IPS-15b (cell line): ENCODE measurements at regions not wholly inside any gene's neighbourhood (a gene's known extent, or its start where the extent isn't known, plus 50 kb on each side); places are given as distances from the start of the nearest gene placed in this dataset.

Experiments
- H3K27me3 ChIP-seq: one replicate; pipeline ENCODE4 v1.6.1; 2013; ENCODE audit warnings: low read length; ENCODE audit not compliant: control insufficient read depth, insufficient read depth
- H3K36me3 ChIP-seq: one replicate; pipeline ENCODE4 v1.6.1; 2013; ENCODE audit warnings: low read length; ENCODE audit not compliant: control insufficient read depth, insufficient read depth
- H3K4me1 ChIP-seq: one replicate; pipeline ENCODE4 v1.6.1; 2013; ENCODE audit warnings: mild to moderate bottlenecking, low read length; ENCODE audit not compliant: control insufficient read depth, insufficient read depth
- H3K4me3 ChIP-seq: one replicate; pipeline ENCODE4 v1.5.1; 2013; ENCODE audit warnings: low read depth, low read length
- H3K9ac ChIP-seq: one replicate; pipeline ENCODE4 v1.6.1; 2013; ENCODE audit warnings: low read depth, mild to moderate bottlenecking, low read length
- H3K9me3 ChIP-seq: one replicate; pipeline ENCODE4 v1.6.1; 2013; ENCODE audit warnings: mild to moderate bottlenecking, low read length; ENCODE audit not compliant: control insufficient read depth, insufficient read depth

DNA sequence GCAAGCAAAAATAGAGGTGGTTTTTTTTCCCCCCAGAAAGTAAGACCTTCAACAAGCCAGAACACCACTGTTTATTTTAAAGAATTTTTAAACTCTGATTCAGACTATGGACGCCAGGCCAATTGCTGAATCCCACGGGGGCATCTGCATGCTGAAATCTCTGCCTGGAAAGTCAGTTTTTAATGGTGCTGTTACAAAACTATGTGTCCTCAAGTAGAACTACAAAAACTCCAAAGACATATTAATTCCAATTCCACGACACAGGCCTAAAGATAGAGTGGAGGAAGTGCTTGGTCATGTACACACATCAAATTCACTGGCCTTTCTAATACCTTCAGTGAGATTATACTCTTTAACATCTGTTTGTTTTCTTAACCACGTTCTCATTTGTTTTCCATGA lies 490.5 kb upstream of the NR2F2 start:
- Histone ChIP-seq H3K9me3 (no peaks in the 10 kb centered on the region), H3K9ac (no peak overlapping the region)

DNA sequence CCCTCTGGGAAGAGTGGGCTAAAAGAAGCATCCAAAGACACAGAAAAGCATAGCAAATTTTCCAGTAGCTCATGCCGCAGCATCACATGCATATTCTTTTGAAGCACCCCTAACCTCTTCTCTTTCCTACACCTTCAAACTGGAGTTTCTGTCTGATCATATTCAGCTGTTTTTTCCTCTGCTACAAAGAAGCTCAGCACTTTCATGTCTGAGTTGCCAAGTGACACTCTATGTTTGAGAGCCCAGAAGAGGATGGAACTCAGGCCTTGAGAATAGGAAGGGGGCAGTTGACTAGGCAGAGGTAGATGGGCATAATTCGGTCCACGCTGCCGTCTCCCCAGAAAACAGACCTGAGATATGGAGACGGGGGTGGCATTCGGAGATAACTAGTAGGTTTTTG lies 489.6 kb upstream of the NR2F2 start:
- Histone ChIP-seq H3K27me3 (no peaks in the 10 kb centered on the region), H3K9me3 (no peaks in the 10 kb centered on the region), H3K4me1 (no peaks in the 10 kb centered on the region)

More for the DNA sequence above, 490.5 kb upstream of the NR2F2 start:
- no peak overlapping the region for H3K4me3 ChIP-seq
- no peaks in the 10 kb centered on the region for H3K27me3 ChIP-seq
- H3K4me1 ChIP-seq, result no peaks in the 10 kb centered on the region
- no peaks in the 10 kb centered on the region for H3K36me3 ChIP-seq

DNA sequence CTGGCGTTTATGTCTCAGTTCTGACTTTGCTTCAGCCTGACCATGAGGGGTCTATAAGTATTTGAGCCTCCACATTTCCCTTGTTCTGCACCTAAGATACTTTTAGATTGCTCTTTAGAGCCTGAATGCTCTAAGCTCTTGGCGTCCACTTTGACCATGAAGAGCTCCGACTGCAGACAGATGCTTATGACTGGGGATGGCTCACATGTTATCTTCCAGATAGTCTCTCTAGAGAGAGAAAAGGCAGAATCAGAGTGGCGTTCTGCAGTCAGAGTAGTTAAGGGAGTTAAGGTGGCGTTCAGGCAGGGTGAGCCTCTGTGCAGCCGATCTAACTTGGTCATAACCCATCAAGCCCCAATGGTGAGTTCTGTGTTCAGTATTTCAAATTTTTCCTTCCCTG lies 487.9 kb upstream of the NR2F2 start:
- Histone ChIP-seq H3K4me3 (no peak overlapping the region), H3K9ac (no peak overlapping the region), H3K36me3 (no peaks in the 10 kb centered on the region), H3K4me1 (no peaks in the 10 kb centered on the region), H3K9me3 (no peaks in the 10 kb centered on the region), H3K27me3 (no peaks in the 10 kb centered on the region)

More for the DNA sequence above, 489.6 kb upstream of the NR2F2 start:
- H3K9ac ChIP-seq, result no peak overlapping the region
- no peaks in the 10 kb centered on the region for H3K36me3 ChIP-seq
- no peak overlapping the region for H3K4me3 ChIP-seq

DNA sequence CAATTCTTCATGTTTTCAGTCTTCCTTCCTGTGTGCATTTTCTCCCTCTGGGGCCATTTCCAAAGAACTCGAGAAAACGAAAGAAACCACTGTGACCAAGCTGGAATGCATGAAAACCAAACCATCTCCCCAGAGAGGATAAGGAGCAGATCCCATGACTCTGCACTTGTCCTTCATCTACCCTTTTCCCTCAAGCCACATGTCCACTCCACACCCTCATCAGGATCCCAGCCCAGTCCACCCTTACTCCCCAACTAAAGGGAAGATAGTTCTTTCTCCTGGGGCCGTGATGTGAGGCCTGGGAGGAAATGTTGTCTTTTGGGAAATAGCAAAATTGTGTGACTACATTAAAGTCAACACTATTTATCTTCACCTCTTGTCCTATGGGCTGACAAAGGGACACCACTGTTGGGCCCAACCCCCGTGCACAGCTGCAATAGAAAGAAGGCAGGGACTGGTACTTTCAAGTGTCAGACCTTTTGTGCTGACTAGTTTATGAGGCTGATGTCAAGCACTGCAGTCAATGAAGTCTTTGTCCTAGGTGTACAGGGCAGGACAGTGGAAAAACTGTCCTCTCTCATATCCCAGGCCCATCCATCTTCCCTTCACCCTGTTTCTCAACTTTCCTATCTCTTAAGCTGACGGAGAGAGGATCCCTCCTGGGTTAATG lies 487.1 kb upstream of the NR2F2 start:
- H3K9ac ChIP-seq, result no peak overlapping the region
- no peaks in the 10 kb centered on the region for H3K9me3 ChIP-seq
- H3K4me3 ChIP-seq, result no peak overlapping the region
- H3K36me3 ChIP-seq, result no peaks in the 10 kb centered on the region
- no peaks in the 10 kb centered on the region for H3K4me1 ChIP-seq
- no peaks in the 10 kb centered on the region for H3K27me3 ChIP-seq

DNA sequence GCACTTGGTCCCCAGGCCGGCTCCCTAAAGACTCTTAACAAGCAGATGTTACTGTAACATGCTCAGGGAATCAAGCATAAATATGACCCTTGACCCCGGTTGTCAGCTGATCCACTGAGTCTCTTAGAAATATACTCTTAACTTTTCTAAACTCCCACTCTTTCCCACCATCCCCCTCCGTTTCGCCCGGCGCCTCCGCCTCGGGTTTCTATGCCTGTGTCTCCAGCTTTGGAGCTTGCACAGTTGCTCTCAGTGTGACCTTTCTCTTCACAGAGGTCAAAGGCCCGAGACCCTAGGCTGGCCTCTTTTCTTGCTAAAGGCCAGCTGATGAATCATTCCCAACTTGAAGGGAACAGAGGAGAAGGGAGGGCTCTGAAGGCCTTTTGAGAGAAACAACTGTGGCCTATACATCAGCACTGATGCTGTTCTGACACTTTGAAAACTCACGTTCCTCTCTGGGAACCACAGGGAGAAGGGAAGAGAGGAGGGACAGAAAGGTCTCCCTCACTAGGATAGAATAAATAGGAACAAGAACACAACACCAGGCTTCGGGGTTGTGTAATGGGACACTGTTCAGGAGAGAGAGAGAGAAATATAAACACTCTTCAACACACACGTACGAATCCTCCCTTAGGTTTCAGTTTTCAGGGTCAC lies 484.5 kb upstream of the NR2F2 start:
- Histone ChIP-seq H3K4me1 (no peaks in the 10 kb centered on the region), H3K27me3 (no peaks in the 10 kb centered on the region)

DNA sequence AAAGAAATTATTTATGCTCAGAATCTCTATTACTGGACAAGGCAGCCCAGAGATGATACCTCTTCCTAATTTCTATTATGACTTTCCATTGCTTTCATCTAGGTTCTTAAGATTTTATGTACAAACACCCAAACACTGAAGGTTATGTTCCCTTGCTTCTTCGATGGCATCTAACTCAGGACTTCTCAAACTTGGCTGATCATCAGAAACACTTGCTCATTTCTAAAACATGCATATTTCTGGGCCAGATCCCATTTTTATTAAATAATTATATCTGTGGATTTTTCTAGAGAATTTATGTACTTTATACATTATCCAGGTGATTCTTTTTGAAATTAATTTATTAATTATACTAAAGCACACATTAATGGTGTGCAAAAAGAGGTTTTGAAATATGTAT lies 482.4 kb upstream of the NR2F2 start:
- H3K9me3 ChIP-seq, result no peaks in the 10 kb centered on the region
- H3K9ac ChIP-seq, result no peak overlapping the region
- H3K36me3 ChIP-seq, result no peaks in the 10 kb centered on the region
- H3K4me3 ChIP-seq, result no peak overlapping the region
- H3K4me1 ChIP-seq, result no peaks in the 10 kb centered on the region
- H3K27me3 ChIP-seq, result no peaks in the 10 kb centered on the region

More for the DNA sequence above, 484.5 kb upstream of the NR2F2 start:
- Histone ChIP-seq H3K4me3 (no peak overlapping the region), H3K9ac (no peak overlapping the region), H3K36me3 (no peaks in the 10 kb centered on the region), H3K9me3 (no peaks in the 10 kb centered on the region)

DNA sequence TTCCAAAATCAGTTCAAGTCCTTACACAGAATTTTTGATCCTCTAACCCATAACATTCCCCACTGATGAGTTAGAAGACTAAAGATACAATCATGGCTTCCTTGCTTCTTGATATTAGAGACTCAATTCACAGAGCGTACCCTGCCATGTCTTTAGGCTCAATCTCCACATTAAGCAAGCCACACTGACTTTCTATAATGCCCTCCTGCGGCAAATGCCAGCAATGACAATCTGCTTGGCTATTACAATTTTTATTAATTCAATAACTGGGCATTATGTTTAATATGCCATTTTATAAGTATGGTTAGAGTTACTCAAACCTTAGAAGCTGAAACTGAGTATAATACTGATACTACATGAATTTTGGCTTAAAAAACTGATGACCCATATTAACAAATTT lies 479.7 kb upstream of the NR2F2 start:
- H3K9ac ChIP-seq, result no peak overlapping the region
- no peaks in the 10 kb centered on the region for H3K27me3 ChIP-seq
- no peaks in the 10 kb centered on the region for H3K9me3 ChIP-seq
- no peaks in the 10 kb centered on the region for H3K36me3 ChIP-seq
- H3K4me3 ChIP-seq, result no peak overlapping the region
- no peaks in the 10 kb centered on the region for H3K4me1 ChIP-seq

DNA sequence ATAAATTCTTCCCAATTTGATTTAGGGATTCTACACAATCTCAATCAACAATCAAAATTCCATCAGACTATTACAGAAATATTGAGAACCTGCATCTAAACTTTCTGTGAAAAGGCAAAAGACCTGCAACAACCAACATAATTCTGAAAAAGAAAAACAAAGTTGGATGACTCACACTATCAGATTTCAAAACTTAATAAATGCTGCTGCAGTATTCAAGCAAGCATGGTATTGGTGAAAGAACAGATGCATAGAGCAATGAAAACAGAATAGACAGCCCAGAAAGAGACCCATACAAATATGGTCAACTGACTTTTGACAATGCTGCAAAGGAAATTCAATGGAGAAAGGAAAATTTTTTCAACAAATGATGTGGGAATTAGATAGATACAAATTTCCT lies 477.1 kb upstream of the NR2F2 start:
- H3K9me3 ChIP-seq, result no peaks in the 10 kb centered on the region
- H3K27me3 ChIP-seq, result no peaks in the 10 kb centered on the region
- no peaks in the 10 kb centered on the region for H3K36me3 ChIP-seq
- H3K4me1 ChIP-seq, result no peaks in the 10 kb centered on the region
- no peak overlapping the region for H3K4me3 ChIP-seq
- no peak overlapping the region for H3K9ac ChIP-seq

DNA sequence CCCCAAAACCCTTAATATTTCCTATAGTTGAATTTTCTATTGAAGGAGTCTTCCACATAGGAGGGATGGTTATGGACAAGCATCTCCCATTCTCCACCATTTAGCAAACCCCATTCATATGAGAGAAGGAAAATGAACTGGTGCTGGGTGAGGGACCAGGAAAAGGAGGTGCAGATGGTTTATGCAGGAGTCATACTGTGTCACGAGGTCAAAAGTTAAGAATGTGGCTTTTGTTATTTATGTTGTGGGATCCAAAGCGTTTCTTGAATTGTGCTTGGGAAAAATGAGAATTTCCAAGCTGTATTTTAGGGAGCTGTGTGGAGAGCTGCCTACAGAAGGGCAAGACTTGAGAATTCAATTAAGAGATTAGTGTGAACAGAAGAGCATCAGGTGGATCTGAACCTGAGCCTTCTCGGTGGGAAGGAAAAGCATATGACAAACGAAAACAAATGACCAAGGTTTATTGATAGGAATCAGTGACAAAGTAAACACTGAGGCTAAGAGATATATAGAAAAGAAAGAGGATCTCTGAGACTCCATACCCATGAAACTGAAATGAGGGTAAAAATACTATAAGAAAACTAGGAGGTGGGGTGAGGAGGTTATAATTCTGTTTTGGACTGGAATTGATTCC lies 473.3 kb upstream of the NR2F2 start:
- Histone ChIP-seq H3K4me1 (no peaks in the 10 kb centered on the region), H3K4me3 (no peak overlapping the region), H3K36me3 (no peaks in the 10 kb centered on the region), H3K9me3 (no peaks in the 10 kb centered on the region), H3K9ac (no peak overlapping the region), H3K27me3 (no peaks in the 10 kb centered on the region)

DNA sequence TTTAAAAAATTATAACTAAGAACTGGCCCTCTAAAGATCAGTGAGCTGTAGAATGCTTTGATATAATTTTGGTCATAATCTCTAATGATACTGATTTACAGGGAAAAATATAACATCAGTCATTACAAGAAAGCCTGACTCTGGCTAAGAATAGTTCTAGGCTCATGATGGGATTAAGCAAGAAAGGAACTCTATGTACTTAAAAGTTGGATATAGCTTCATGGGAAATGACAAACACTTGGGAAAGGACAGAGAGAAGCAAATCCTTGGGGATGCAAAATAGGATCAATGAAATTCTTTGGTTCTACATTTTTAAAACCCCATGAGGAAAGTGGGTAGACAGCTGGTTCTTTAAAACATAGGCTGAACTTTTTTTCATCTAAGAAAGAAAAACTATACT lies 472.7 kb upstream of the NR2F2 start:
- Histone ChIP-seq H3K27me3 (no peaks in the 10 kb centered on the region), H3K9me3 (no peaks in the 10 kb centered on the region), H3K36me3 (no peaks in the 10 kb centered on the region), H3K4me1 (no peaks in the 10 kb centered on the region), H3K9ac (no peak overlapping the region), H3K4me3 (no peak overlapping the region)

DNA sequence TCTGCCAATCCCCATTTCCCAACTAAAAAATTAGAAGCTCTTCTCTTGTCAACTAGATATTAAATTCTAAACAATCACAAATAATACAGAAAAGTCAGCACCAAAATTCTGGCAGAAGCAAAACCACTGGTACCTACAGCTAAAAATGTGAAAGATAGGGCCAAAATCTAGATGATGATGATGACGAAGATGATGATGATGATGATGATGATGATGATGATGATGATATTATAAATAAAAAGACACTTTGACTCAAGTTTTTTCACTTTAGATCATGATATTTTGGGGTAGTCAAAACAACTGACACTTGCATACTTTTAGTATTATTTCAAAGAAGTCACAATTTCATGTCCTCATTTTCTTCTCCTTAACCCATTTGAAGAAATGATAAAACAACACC lies 470.1 kb upstream of the NR2F2 start:
- H3K4me3 ChIP-seq, result no peak overlapping the region
- H3K27me3 ChIP-seq, result no peaks in the 10 kb centered on the region
- H3K4me1 ChIP-seq, result no peaks in the 10 kb centered on the region
- H3K36me3 ChIP-seq, result no peaks in the 10 kb centered on the region
- no peaks in the 10 kb centered on the region for H3K9me3 ChIP-seq
- H3K9ac ChIP-seq, result no peak overlapping the region

DNA sequence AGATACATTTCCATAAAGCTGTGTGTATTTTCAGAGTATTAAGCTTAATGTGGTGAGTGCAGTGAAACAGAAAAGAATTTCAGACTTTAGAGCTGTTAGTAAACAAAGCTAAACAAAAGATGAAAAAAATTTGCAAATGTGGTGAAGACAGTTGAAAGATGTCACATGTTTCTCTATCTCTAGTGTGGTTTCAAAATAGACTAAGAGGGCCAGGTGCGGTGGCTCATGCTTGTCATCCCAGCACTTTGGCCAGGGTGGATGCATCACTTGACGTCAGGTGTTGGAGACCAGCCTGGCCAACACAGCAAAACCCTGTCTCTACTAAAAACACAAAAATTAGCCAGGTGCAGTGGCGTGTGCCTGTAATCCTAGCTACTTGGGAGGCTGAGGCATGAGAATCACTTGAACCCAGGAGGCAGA lies 466.0 kb upstream of the NR2F2 start:
- Histone ChIP-seq H3K9ac (no peak overlapping the region), H3K9me3 (no peaks in the 10 kb centered on the region), H3K36me3 (no peaks in the 10 kb centered on the region), H3K4me1 (no peaks in the 10 kb centered on the region), H3K4me3 (no peak overlapping the region), H3K27me3 (no peaks in the 10 kb centered on the region)
